Renal pelvis (tissue), 1 donor: ENCODE measurements at regions not wholly inside any gene's neighbourhood (a gene's known extent, or its start where the extent isn't known, plus 50 kb on each side); places are given as distances from the start of the nearest gene placed in this dataset.

Source experiments
- DNase-seq: peaks from one replicate; pipeline ENCODE4 v3.0.0-alpha.2; 2013

DNA sequence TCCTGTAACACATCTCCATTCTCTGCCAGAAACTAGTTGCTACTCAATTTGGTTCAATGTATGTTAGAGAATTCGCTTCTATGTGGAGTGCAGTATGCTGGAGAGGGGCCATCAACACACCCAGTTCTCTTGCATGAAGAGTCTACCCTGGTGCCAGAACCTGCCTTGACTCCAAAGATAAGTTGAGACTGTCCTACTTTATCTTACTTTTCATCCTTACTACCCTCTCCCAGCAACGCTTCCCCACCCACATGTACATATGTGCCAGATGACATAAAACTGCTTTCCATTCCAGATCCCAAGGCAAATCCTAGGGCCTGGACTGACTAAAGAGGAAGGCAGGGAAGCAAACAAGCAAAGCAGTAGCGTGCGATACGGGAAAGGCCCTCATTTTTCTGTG lies 442.6 kb upstream of the THRB start:
- DNase-seq = no peak

- no peak for DNase-seq
These were observed 443.1 kb upstream of the THRB start for GRCh38 chr3:24937780-24938179.

DNA sequence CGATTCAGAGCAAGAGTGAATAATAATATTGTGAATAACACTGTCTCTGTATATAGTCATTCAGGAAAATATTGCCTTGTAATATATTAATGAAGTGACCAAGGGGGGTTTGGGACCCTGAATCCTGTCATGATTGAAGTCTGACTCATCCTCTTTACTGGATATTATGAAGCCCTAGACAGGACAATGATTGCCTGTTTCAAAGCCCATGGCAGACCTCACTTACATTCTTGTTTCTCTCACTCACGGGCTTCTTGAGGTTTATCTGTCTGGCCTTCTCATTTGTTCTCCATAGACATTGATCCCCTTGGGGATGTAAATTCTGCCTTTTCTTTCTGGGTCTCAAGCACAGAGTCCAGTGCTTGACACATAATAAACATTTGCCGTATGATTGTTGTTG lies 449.3 kb upstream of the THRB start:
- no peak for DNase-seq

DNA sequence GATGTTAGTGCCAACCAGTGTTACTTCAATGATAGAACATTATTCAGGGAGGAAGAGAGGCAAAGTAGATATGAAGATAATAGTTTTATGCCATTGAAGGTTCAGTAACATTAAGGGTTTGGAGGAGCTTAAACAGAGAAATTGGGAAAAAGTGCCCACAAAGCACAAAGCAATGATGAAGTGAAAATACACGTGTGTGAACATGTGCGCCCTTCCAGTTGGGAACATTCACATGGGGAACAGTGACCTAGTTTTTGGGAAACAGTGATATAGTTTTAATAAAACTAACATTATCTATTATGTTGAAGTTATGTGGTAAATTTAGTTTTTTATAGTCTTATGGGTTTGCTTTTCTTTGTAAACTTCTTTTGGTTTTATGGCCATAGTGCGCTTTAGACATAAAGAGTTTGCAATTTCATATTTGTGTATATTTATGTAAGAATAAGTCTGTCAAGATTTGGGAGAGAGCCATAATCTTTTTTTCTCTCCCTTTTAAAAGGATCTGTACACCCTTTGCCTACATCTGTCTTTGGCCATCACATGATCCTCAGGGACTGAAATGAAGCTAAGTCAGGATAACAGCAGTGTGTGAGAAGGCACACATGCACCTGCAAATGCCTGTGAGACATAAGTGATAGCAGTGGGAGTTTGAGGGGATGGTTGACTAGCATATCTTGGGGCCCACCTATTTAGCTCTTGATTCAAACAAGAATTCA lies 450.3 kb upstream of the THRB start:
- no peak for DNase-seq

- no peak for DNase-seq
These were observed 450.9 kb upstream of the THRB start for GRCh38 chr3:24945563-24945962.

DNA sequence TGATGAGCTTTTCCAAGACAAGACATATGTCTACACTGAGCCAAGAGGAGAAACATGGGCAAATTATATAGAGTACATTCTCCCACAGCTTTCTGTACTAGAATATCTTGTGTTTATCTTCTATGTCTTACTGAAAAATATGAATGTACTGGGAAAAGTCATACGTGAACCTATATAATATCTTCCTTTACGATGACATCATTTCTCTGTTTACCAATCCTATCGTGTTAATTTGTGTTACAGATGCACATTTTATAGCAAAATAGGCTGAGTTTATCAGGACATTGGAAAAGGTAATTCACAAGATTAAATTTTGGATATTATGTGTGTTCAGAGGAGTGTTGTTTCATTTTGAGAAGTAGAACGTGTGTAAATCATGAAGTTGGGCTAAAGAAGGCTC lies 452.5 kb upstream of the THRB start:
- no peak for DNase-seq

DNA sequence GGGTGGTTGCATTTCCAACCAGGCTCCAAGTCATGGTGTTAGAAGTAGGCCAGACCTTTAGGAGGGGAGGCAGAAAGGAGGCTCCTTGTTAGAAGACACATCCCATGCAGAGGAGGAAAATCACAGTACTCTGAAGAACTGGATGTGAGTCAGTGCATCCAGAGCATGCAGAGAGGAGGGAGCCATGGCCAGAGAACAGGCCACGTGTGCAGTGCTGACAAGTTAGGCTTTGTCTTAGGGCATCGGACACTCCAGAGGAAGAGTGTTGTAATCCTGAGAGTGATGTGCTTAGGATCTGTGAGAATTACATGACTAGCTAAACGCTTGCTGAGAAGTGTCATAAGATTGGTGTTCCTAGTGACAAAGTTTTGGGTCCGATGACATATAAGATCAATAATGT lies 456.5 kb upstream of the THRB start:
- no peak for DNase-seq

DNA sequence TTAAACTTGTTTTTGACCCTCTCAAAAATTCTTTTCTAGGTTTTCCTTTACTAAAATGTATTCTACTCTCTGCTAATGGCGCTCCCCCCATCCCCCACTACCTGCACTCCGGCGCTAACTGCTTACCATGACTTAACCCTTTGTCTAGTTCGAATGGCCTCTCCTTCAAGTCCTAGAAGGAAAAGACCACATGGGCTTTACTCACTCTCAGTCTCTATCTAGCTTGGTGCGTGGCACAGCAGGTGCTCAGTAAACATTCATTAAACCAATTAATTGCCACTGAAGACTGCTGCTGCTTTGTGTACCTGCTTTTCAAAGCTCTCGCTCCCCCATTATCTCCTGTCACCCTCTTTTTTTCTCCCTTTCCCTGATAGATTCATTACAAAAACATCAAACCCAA lies 457.7 kb upstream of the THRB start:
- DNase-seq = no peak

DNA sequence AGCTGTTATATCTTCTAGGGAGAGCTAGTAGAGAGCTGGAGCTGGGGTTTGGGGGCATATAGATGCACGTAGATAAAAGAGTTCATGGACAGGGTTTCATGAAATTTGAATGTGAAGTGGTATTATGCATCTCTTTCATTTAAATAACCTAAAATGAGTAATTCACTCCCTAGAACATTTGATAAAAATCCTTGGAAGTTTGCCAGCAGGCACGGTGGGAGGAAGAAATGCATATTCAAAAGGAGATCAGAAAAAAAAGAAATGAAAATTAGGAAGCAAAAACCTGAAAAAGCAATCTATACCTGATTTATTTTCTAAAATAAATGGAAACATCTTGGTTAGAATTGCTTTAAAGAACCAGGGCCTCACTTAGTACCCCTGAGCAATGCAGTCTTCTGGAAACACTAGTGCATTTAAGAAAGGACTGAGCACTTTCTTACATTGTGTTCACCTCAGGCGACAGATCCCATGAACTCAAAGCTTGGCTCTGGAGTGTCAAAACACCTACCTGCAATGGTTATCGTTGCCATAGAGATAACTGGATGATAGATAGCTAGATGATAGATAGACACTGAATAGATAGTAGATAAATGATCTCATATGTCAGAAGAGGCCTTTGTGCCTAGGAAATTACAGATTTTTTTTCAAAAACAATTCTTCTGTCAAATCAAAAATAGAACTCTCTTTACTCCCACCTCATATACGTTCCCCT lies 458.6 kb upstream of the THRB start:
- no peak for DNase-seq

- no peak for DNase-seq
These were observed 462.0 kb upstream of the THRB start for GRCh38 chr3:24956613-24957012.

DNA sequence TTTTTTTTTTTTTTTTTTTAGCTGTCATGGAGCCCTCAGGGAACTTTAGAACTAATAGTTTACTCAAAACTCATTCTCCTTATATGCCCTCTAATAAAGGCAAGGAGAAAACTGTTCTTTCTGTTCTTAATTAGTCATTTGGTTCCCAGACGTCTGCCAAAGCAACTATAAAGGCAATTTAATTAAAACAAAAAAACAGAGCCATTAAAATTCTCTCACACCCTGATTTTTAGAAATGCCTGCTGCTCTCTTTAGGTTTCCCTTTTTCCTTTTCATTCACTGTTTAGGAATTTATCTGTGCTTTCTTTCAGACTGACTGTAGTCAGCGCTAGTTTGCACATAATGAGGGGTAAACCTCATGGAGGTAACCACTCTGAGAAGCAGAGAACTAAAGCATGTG lies 463.6 kb upstream of the THRB start:
- DNase-seq = no peak

DNA sequence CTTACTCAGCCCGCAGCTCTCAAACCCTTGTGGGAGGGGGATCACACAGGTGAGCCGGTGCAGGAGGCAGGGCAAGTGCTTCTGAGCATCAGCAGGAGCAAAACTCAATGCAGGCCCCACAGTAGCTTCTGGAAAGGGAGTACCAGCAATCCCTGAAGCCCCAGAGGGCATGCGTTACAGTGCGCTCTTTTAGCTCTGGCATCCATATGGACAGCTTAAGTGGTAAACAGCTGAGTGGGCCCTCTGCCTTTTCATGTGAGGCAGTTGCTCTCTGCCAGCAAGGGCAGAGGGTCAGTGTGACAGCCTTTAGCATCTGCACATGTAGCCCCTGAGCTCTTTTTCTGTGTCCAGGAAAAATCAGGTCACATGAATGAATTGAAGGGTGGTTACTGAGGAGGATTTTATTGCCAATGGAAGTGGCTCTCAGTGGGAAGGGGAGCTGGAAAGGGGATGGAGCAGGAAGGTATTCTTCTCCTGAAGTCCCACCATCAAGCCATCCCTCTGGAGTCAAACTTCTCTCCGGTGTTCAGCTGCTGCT lies 464.3 kb upstream of the THRB start:
- DNase-seq = no peak

- DNase-seq = peak; percentile 38
These were observed 464.1 kb upstream of the RARB start for GRCh38 chr3:24963762-24964625.

- DNase-seq = no peak
These were observed 462.2 kb upstream of the RARB start for GRCh38 chr3:24965706-24966385.

DNA sequence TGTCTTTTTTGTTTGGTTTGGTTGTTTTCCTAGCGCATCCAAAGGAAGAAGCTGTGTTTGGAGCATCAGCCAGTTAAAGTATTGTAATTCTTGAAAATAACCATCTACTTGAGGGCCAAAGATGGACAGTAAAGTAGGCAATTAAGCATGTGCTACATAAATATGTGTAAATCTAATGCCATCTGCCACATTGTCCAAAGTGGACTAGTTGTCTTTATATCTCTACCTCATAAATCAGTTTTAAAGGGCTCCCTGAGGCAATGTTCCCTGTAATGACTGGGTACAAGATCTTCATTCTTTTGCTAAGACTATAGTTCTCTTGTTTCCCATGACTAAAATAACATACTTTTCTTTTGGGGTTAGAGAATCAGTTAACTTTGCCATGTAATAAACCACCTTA lies 460.0 kb upstream of the RARB start:
- peak; percentile 29 for DNase-seq

DNA sequence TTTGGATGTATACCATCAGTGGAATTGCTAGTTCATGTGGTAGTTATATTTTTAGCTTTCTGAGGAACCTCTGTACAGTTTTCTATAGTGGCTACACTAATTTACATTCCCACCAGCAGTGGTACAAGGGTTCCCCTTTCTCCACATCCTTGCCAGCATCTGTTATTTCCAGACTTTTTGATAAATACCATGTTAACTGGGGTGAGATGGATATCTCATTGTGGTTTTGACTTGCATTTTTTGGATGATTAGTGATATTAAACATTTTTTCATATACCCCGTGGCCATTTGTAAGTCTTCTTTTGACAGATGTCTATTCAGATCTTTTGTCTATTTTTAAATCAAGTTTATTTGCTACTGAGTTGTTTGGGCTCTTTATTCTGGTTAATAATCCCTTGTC lies 455.6 kb upstream of the RARB start:
- DNase-seq = no peak

GRCh38 chr3:24981309-24981708 lies 446.8 kb upstream of the RARB start:
- no peak for DNase-seq

DNA sequence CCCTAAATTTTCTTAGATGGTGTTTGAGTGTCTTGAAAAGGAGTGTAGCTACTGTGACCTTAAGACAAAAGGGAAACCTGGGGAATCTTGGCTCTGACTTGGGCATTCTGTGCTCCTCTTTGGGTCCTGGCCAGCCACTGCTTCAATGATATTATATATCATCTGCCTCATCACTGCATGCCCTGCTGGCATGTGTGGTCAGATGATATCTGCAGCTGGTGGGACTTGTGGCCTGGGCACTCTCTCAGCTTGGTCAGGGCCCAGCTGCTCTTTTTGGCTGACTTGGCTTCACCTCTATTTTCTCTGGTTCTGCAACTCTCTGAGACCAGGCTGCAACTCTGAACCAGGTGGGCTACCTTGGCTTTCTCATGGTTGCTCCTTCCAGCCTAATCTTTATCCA lies 446.1 kb upstream of the RARB start:
- no peak for DNase-seq

DNA sequence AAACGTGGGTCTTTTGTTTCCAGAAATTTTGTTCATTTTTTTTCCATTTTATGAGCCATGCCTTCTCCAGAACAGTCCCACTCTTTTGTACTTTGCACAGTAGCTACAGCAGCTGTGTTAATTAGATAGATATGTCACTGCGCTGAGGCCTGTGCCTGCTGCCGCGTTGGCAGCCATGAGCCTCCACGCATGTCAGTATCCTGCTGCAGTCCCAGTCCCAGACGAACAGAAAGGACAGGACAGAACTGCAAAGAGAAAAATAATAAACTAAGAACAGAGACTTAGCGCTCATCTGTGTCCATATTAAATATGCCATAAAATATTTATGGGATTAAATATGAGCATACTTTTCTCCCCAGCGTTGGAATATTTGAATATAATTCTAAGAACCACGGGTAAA lies 442.4 kb upstream of the RARB start:
- DNase-seq = no peak

DNA sequence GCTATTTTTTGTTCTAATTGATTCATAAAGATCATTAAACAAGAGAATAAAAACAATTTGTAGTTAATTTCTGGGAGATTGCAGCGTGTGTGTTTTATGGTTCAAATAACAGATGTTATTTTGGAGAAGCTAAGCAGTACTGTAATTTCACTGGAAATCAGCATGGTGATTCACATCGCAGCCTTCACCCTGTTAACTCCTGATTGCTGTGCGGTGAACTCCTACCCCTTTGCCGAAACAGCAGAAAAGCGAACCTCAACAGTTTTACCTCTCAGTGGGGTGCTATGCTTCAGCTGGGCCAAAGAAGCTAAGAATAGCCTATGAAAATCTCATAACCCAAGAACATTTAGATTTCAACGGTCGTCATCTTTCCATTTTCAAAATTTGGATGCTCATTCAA lies 441.5 kb upstream of the RARB start:
- no peak for DNase-seq

- no peak for DNase-seq
These were observed 428.7 kb upstream of the RARB start for GRCh38 chr3:24999357-24999756.

DNA sequence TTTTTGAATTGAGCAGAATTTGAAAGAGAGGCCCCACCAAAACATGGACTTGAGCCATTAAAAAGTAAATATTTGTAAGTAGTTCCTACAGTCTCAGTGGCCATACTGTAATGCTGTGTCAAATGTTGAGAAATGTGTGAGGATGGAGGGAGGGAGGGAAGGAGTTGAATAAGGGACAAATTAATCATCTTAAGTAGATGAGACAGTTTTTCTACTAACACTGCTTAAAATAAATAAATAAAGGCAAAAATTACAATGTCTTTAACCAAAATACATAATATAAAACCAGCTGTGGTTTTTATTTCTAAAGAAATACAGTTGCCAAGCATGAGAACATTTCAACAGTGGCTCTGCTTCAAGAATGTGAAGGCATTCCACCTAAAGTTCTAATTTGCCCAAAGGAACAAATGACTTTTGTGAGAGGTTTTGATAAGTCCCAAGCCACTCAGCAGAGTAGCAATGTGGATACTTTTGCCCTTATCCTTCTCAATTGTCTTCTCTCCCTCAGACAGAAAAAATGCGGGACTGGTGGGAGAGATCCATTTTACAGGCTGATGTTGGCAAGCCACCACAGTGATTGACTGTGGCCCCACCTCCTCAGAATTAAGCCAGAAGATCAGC lies 427.0 kb upstream of the RARB start:
- peak; percentile 17 for DNase-seq
